ENCODE measurements at regions not wholly inside any gene's neighbourhood (a gene's known extent, or its start where the extent isn't known, plus 50 kb on each side); places are given as distances from the start of the nearest gene placed in this dataset.

- no peak overlapping the region for H3K4me3 ChIP-seq
- ATAC-seq (ENCODE audit: low FRiP score in 2 of 2) = no peak
- 90 to 92% methylated on average over 4 of the region's 4 CpGs for WGBS, 2 donors
- no peak for DNase-seq
- H3K4me1 ChIP-seq = peaks cover 28 to 54% (median 32%) of the 10 kb centered on the region in 4 donors
- H3K9me3 ChIP-seq = no peaks in the 10 kb centered on the region
- H3K27me3 ChIP-seq = no peaks in the 10 kb centered on the region
- H3K36me3 ChIP-seq = peaks cover 0 to 19% (median 0%) of the 10 kb centered on the region in 4 donors
- TF ChIP-seq POLR2AphosphoS5 (IDR thresholded peaks at IDR 0.05) = no peak
- no peak for TF ChIP-seq EP300 (IDR thresholded peaks at IDR 0.05)
- TF ChIP-seq, protein P1, sequence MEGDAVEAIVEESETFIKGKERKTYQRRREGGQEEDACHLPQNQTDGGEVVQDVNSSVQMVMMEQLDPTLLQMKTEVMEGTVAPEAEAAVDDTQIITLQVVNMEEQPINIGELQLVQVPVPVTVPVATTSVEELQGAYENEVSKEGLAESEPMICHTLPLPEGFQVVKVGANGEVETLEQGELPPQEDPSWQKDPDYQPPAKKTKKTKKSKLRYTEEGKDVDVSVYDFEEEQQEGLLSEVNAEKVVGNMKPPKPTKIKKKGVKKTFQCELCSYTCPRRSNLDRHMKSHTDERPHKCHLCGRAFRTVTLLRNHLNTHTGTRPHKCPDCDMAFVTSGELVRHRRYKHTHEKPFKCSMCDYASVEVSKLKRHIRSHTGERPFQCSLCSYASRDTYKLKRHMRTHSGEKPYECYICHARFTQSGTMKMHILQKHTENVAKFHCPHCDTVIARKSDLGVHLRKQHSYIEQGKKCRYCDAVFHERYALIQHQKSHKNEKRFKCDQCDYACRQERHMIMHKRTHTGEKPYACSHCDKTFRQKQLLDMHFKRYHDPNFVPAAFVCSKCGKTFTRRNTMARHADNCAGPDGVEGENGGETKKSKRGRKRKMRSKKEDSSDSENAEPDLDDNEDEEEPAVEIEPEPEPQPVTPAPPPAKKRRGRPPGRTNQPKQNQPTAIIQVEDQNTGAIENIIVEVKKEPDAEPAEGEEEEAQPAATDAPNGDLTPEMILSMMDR (IDR thresholded peaks at IDR 0.05) = no peak
- TF ChIP-seq POLR2A (IDR thresholded peaks at IDR 0.05) = no peak
- no peak overlapping the region for H3K27ac ChIP-seq
Observed at GRCh38 chr11:17157761-17158160, 50.0 kb downstream of the PIK3C2A start.

GRCh38 chr11:17156283-17156682, 51.5 kb downstream of the PIK3C2A start:
- 82 to 91% methylated on average over 2 of the region's 2 CpGs for WGBS, 2 donors
- Histone ChIP-seq H3K4me3 (no peak overlapping the region), H3K27ac (peak overlapping the region in 1 of 4 donors; percentile 10), H3K27me3 (no peaks in the 10 kb centered on the region), H3K9me3 (no peaks in the 10 kb centered on the region), H3K4me1 (peaks cover 15 to 41% (median 19%) of the 10 kb centered on the region in 4 donors), H3K36me3 (peaks cover 0 to 19% (median 0%) of the 10 kb centered on the region in 4 donors)
- ATAC-seq (ENCODE audit: low FRiP score in 2 of 2) (no peak), DNase-seq (no peak)
- TF ChIP-seq, protein P1 (IDR thresholded peaks at IDR 0.05) = no peak
- TF ChIP-seq POLR2AphosphoS5 (IDR thresholded peaks at IDR 0.05) = no peak
- no peak for TF ChIP-seq EP300 (IDR thresholded peaks at IDR 0.05)
- TF ChIP-seq POLR2A (IDR thresholded peaks at IDR 0.05) = no peak

GRCh38 chr11:17154409-17155159, 53.2 kb downstream of the PIK3C2A start:
- Histone ChIP-seq H3K27ac (peak overlapping the region in 1 of 4 donors; percentile 53), H3K27me3 (no peaks in the 10 kb centered on the region), H3K4me1 (peaks cover 9 to 31% (median 12%) of the 10 kb centered on the region in 4 donors), H3K9me3 (no peaks in the 10 kb centered on the region), H3K36me3 (peaks cover 0 to 29% (median 0%) of the 10 kb centered on the region in 4 donors), H3K4me3 (no peak overlapping the region)
- ATAC-seq (ENCODE audit: low FRiP score in 2 of 2) = no peak
- WGBS, 2 donors = 84 to 87% methylated on average over 1 of the region's 1 CpG
- no peak for TF ChIP-seq POLR2A (IDR thresholded peaks at IDR 0.05)
- TF ChIP-seq EP300 (IDR thresholded peaks at IDR 0.05) = no peak
- TF ChIP-seq, protein P1 (IDR thresholded peaks at IDR 0.05) = no peak
- no peak for TF ChIP-seq POLR2AphosphoS5 (IDR thresholded peaks at IDR 0.05)
- DNase-seq = no peak

GRCh38 chr11:17153757-17154156, 54.0 kb downstream of the PIK3C2A start:
- ATAC-seq (ENCODE audit: low FRiP score in 2 of 2) (no peak), DNase-seq (no peak)
- TF ChIP-seq POLR2AphosphoS5 (IDR thresholded peaks at IDR 0.05) = no peak
- no peak for TF ChIP-seq EP300 (IDR thresholded peaks at IDR 0.05)
- TF ChIP-seq, protein P1 (IDR thresholded peaks at IDR 0.05) = no peak
- no peak for TF ChIP-seq POLR2A (IDR thresholded peaks at IDR 0.05)
- Histone ChIP-seq H3K27ac (peak overlapping the region in 1 of 4 donors; percentile 53), H3K27me3 (no peaks in the 10 kb centered on the region), H3K9me3 (no peaks in the 10 kb centered on the region), H3K36me3 (peaks cover 0 to 31% (median 0%) of the 10 kb centered on the region in 4 donors), H3K4me3 (no peak overlapping the region), H3K4me1 (peaks cover 9 to 31% (median 12%) of the 10 kb centered on the region in 4 donors)
- 78% methylated on average over 2 of the region's 2 CpGs for WGBS, 2 donors
